ENCODE measurements at regions not wholly inside any gene's neighbourhood (a gene's known extent, or its start where the extent isn't known, plus 50 kb on each side); places are given as distances from the start of the nearest gene placed in this dataset.
A peak's percentile ranks its signal among the peaks of the same experiment; 100 is the strongest.
"Not testable (repeated sequence)": the region's sequence is repeated elsewhere in the genome, so short reads cannot be mapped to it uniquely, and the experiment has no call there.

DNA sequence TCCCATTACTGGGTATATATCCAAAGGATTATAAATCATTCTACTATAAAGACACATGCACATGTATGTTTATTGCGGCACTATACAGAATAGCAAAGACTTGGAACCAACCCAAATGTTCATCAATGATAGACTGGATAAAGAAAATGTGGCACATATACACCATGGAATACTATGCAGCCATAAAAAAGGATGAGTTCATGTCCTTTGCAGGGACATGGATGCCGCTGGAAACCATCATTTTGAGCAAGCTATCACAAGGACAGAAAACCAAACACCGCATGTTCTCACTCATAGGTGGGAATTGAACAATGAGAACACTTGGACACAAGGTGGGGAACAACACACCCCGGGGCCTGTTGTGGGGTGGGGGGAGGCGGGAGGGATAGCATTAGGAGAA is 57.0 kb upstream of the NEUROD1 start:
- not testable (repeated sequence) for H3K4me3 Mint-ChIP-seq; H3K27ac Mint-ChIP-seq; H3K9me3 Mint-ChIP-seq; H3K36me3 Mint-ChIP-seq (ENCODE audit: low read depth); DNase-seq
- Mint-ChIP-seq H3K4me1 (ENCODE audit: low read depth) (peaks cover 18% of the 10 kb centered on the region), H3K27me3 (ENCODE audit: insufficient read depth) (peaks cover 10% of the 10 kb centered on the region; the same call in 1 of the 2 replicates)

GRCh38 chr2:181738074-181738473 is 57.8 kb upstream of the NEUROD1 start:
- DNase-seq, result peak; percentile 17
- H3K27ac Mint-ChIP-seq, result no peak overlapping the region
- peaks cover 10% of the 10 kb centered on the region; the same call in 1 of the 2 replicates for H3K27me3 Mint-ChIP-seq (ENCODE audit: insufficient read depth)
- no peak overlapping the region for H3K4me3 Mint-ChIP-seq
- no peaks in the 10 kb centered on the region; the same call in 1 of the 2 replicates for H3K36me3 Mint-ChIP-seq (ENCODE audit: low read depth)
- no peaks in the 10 kb centered on the region for H3K9me3 Mint-ChIP-seq
- peak; percentile 48 for TF ChIP-seq CTCF (IDR thresholded peaks at IDR 0.05)
- peaks cover 26% of the 10 kb centered on the region for H3K4me1 Mint-ChIP-seq (ENCODE audit: low read depth)

- DNase-seq, result no peak
- Mint-ChIP-seq H3K9me3 (no peaks in the 10 kb centered on the region), H3K4me1 (ENCODE audit: low read depth) (peaks cover 31% of the 10 kb centered on the region), H3K4me3 (no peak overlapping the region), H3K36me3 (ENCODE audit: low read depth) (no peaks in the 10 kb centered on the region; the same call in 1 of the 2 replicates), H3K27me3 (ENCODE audit: insufficient read depth) (peaks cover 7% of the 10 kb centered on the region; the same call in 1 of the 2 replicates), H3K27ac (no peak overlapping the region)
- TF ChIP-seq CTCF (IDR thresholded peaks at IDR 0.05), result no peak
Measured at GRCh38 chr2:181738563-181738962, 58.2 kb upstream of the NEUROD1 start.

GRCh38 chr2:181741756-181742155 is 61.4 kb upstream of the NEUROD1 start:
- Mint-ChIP-seq H3K4me3 (no peak overlapping the region), H3K36me3 (ENCODE audit: low read depth) (peaks cover 2% of the 10 kb centered on the region; the same call in 1 of the 2 replicates), H3K9me3 (no peaks in the 10 kb centered on the region), H3K4me1 (ENCODE audit: low read depth) (peaks cover 40% of the 10 kb centered on the region), H3K27ac (peak overlapping the region; percentile 38), H3K27me3 (ENCODE audit: insufficient read depth) (no peaks in the 10 kb centered on the region)
- peak; percentile 75 for DNase-seq
- TF ChIP-seq CTCF (IDR thresholded peaks at IDR 0.05), result no peak

DNA sequence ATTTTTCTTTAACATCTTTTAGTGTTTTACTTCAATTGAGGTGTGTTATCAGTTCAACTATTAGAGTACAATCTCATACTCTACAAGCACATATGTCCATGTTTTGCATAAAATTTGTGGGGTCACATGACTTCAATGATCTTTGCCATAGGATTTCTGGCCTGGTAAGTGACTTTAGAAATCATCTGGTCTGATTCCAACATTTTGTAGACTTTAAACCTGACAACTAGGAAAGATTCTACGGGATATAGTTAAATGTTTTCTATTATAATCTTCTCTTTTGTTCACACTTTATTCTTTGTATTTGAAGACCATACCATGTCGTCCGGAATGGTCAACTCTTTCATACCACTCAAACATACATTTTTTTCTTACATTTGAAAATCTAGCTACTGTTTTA is 62.0 kb upstream of the NEUROD1 start:
- peak overlapping the region; percentile 49; the same call in 1 of the 2 replicates for H3K4me3 Mint-ChIP-seq
- no peak for DNase-seq
- no peaks in the 10 kb centered on the region for H3K27me3 Mint-ChIP-seq (ENCODE audit: insufficient read depth)
- peak overlapping the region; percentile 38 for H3K27ac Mint-ChIP-seq
- H3K4me1 Mint-ChIP-seq (ENCODE audit: low read depth), result peaks cover 44% of the 10 kb centered on the region
- 0 out of 2 replicates have a peak, but pooled peaks cover 5% of the 10 kb centered on the region for H3K36me3 Mint-ChIP-seq (ENCODE audit: low read depth)
- peaks cover 5% of the 10 kb centered on the region for H3K9me3 Mint-ChIP-seq
- TF ChIP-seq CTCF (IDR thresholded peaks at IDR 0.05), result no peak

DNA sequence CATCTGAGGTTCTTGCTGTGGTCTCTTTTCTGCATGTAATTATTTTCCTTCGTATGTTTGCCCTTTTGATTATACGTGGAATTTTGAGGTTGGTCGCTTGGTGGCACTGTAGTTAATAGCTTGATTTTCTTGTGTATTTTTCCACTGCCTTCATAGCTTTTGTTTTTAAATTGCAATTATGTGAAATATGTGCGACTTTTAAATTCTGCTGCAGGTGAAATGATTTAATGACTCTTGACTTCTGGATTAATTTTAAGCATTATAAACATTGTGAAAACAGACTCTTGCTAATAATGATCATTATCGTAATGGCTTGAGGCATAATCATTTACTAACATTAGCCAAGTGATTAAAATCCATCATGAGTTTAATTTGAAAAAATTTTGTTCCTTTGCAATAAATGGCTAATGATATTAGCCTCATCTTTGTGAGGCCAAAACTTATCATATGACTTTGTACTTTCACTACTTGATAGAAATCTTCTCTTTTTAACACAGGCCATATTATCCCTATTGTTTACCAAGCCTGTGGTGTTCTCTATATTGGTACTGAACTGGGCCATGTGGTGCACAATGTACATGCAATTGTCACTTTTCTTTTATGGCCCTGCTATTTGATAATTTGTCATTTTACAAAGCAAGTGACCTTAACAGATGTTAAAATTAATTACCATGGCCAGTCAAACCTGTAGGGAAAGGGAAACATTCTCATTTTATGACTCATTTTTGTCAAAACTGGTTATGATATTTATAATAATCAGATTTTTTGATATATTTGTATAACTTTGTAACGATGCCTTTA is 62.8 kb upstream of the NEUROD1 start:
- Mint-ChIP-seq H3K4me1 (ENCODE audit: low read depth) (peaks cover 44% of the 10 kb centered on the region), H3K27me3 (ENCODE audit: insufficient read depth) (no peaks in the 10 kb centered on the region), H3K36me3 (ENCODE audit: low read depth) (0 out of 2 replicates have a peak, but pooled peaks cover 5% of the 10 kb centered on the region), H3K4me3 (peak overlapping the region; percentile 49), H3K27ac (peak overlapping the region; percentile 38), H3K9me3 (peaks cover 8% of the 10 kb centered on the region)
- peak; percentile 61 for DNase-seq
- TF ChIP-seq CTCF (IDR thresholded peaks at IDR 0.05), result peak; percentile 83

All from HFFc6 (cell line).